SKM-1 treated with dmso at 0.1 percent for 144 hours (cell line): ENCODE measurements at regions not wholly inside any gene's neighbourhood (a gene's known extent, or its start where the extent isn't known, plus 50 kb on each side); places are given as distances from the start of the nearest gene placed in this dataset.
"Not testable (repeated sequence)": the region's sequence is repeated elsewhere in the genome, so short reads cannot be mapped to it uniquely, and the experiment has no call there.

Experiments
- DNase-seq: peaks from one replicate; lab custom pipeline; 2025; ENCODE audit not compliant: unreplicated experiment; lab: John Stamatoyannopoulos, UW

- no peak for DNase-seq
Observed at GRCh38 chr5:8693341-8693844, 824.4 kb downstream of the MTRR start.

GRCh38 chr5:8694545-8694944 lies 825.6 kb downstream of the MTRR start:
- DNase-seq, result no peak

GRCh38 chr5:8695902-8696845 lies 827.2 kb downstream of the MTRR start:
- DNase-seq, result no peak

- DNase-seq, result no peak
Observed at GRCh38 chr5:8700222-8700621, 831.3 kb downstream of the MTRR start.

- no peak for DNase-seq
Observed at GRCh38 chr5:8700671-8701070, 831.7 kb downstream of the MTRR start.

- DNase-seq, result no peak
Observed at GRCh38 chr5:8701251-8701650, 832.3 kb downstream of the MTRR start.

GRCh38 chr5:8710426-8710930 lies 835.4 kb downstream of the SEMA5A start:
- DNase-seq, result no peak

- no peak for DNase-seq
Observed at GRCh38 chr5:8714198-8714597, 831.7 kb downstream of the SEMA5A start.

- DNase-seq, result no peak
Observed at GRCh38 chr5:8714861-8715260, 831.0 kb downstream of the SEMA5A start.

GRCh38 chr5:8719796-8720195 lies 826.1 kb downstream of the SEMA5A start:
- DNase-seq, result no peak

GRCh38 chr5:8720506-8720905 lies 825.4 kb downstream of the SEMA5A start:
- DNase-seq, result no peak

- no peak for DNase-seq
Observed at GRCh38 chr5:8721536-8721935, 824.3 kb downstream of the SEMA5A start.

- DNase-seq, result no peak
Observed at GRCh38 chr5:8726383-8727036, 819.4 kb downstream of the SEMA5A start.

- DNase-seq, result no peak
Observed at GRCh38 chr5:8727396-8727795, 818.5 kb downstream of the SEMA5A start.

GRCh38 chr5:8729437-8729836 lies 816.4 kb downstream of the SEMA5A start:
- DNase-seq, result no peak

GRCh38 chr5:8730194-8730593 lies 815.7 kb downstream of the SEMA5A start:
- no peak for DNase-seq

GRCh38 chr5:8731110-8731509 lies 814.8 kb downstream of the SEMA5A start:
- not testable (repeated sequence) for DNase-seq

- DNase-seq, result no peak
Observed at GRCh38 chr5:8740595-8740994, 805.3 kb downstream of the SEMA5A start.

- no peak for DNase-seq
Observed at GRCh38 chr5:8749556-8749955, 796.3 kb downstream of the SEMA5A start.

GRCh38 chr5:8750100-8750499 lies 795.8 kb downstream of the SEMA5A start:
- no peak for DNase-seq

GRCh38 chr5:8751971-8752370 lies 793.9 kb downstream of the SEMA5A start:
- DNase-seq, result no peak

- DNase-seq, result no peak
Observed at GRCh38 chr5:8752595-8752994, 793.3 kb downstream of the SEMA5A start.
